Activated B cell treated with CpG ODN at 0.5 μM for 24 hours (primary cell): ENCODE measurements at regions not wholly inside any gene's neighbourhood (a gene's known extent, or its start where the extent isn't known, plus 50 kb on each side); places are given as distances from the start of the nearest gene placed in this dataset.

Experiments used
- ATAC-seq: fragments of 200-7000 bp; cut with Tn5 transposase; one replicate; pipeline ENCODE4 v1.10.0; 2021; ENCODE audit warnings: low read depth, mild to moderate bottlenecking, moderate library complexity
- CTCF ChIA-PET: fragments of 350-600 bp; sonication (Branson Sonifier 250); formaldehyde crosslinking; loops from one replicate; lab custom pipeline; 2021; ENCODE audit warnings: antibody characterized with exemption; lab: Charles Lee
- POLR2A ChIA-PET: fragments of 350-600 bp; sonication (Branson Sonifier 250); formaldehyde crosslinking; loops from one replicate; lab custom pipeline; 2021; ENCODE audit warnings: antibody characterized with exemption; lab: Charles Lee
- DNase-seq: peaks from one replicate; pipeline ENCODE4 v3.0.0; 2022
- H3K27ac Mint-ChIP-seq: one replicate; pipeline ENCODE4 v1.8.0; 2020; ENCODE audit warnings: mixed read lengths
- H3K27me3 Mint-ChIP-seq: one replicate; pipeline ENCODE4 v1.8.0; 2021; ENCODE audit warnings: mixed read lengths
- H3K36me3 Mint-ChIP-seq: one replicate; pipeline ENCODE4 v1.8.0; 2021; ENCODE audit warnings: low read depth, mixed read lengths
- H3K4me1 Mint-ChIP-seq: one replicate; pipeline ENCODE4 v1.8.0; 2021; ENCODE audit warnings: mixed read lengths
- H3K4me3 Mint-ChIP-seq: one replicate; pipeline ENCODE4 v1.8.0; 2020; ENCODE audit warnings: mild to moderate bottlenecking, mixed read lengths
- H3K9me3 Mint-ChIP-seq: one replicate; pipeline ENCODE4 v1.8.0; 2020; ENCODE audit warnings: mixed read lengths
- intact Hi-C: fragments of 100-400 bp; cut with micrococcal nuclease; formaldehyde crosslinking; loops from one replicate; pipeline ENCODE4 v1.15.1; 2024
- TF ChIP-seq, protein P1 (sequence below): fragments of 200-600 bp; IDR thresholded peaks from one replicate; pipeline ENCODE4 v1.8.0; 2022; ENCODE audit warnings: antibody characterized with exemption, mild to moderate bottlenecking

DNA sequence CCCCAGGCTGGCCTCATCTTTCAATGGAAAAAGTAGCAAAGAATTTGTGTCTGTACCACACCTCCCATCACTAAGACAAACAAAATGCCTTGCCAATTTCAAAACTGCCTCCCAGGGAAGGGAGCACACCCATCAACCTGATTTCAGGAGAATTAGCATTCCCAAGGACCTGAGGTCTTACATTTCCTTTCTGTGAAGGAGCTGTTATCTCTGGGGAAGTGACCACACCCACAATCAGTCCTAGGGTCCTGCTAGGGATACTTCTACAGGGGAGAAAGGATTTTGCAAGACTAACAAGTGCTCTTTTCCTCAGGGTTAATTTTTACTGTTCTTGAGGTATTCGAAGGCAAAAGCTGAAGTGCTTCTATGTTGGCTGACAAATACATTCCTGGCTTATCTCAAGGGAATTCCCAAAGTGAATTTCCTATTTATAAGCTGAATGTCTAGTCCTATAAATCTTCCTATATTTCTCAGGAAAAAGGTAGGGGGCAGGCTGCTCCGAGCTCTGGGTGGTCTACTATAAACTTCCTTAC is 97.4 kb upstream of the ITGA1 start:
- Mint-ChIP-seq H3K9me3 (no peaks in the 10 kb centered on the region), H3K36me3 (no peaks in the 10 kb centered on the region), H3K4me3 (no peak overlapping the region), H3K4me1 (no peaks in the 10 kb centered on the region), H3K27me3 (peaks cover 4% of the 10 kb centered on the region), H3K27ac (no peak overlapping the region)
- no peak for ATAC-seq
- CTCF ChIA-PET, result interaction anchor here (1.6 kb wide), 1 partner anchor 225 kb away, joined by 8 read pairs; no protein-coding TSS in a partner anchor
- intact Hi-C loops, result loop anchor here (10.0 kb wide), 1 partner anchor 404 kb away; no protein-coding TSS in a partner anchor
- no peak for DNase-seq
- TF ChIP-seq, protein P1, sequence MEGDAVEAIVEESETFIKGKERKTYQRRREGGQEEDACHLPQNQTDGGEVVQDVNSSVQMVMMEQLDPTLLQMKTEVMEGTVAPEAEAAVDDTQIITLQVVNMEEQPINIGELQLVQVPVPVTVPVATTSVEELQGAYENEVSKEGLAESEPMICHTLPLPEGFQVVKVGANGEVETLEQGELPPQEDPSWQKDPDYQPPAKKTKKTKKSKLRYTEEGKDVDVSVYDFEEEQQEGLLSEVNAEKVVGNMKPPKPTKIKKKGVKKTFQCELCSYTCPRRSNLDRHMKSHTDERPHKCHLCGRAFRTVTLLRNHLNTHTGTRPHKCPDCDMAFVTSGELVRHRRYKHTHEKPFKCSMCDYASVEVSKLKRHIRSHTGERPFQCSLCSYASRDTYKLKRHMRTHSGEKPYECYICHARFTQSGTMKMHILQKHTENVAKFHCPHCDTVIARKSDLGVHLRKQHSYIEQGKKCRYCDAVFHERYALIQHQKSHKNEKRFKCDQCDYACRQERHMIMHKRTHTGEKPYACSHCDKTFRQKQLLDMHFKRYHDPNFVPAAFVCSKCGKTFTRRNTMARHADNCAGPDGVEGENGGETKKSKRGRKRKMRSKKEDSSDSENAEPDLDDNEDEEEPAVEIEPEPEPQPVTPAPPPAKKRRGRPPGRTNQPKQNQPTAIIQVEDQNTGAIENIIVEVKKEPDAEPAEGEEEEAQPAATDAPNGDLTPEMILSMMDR, result no peak
- POLR2A ChIA-PET, result no interaction called here

DNA sequence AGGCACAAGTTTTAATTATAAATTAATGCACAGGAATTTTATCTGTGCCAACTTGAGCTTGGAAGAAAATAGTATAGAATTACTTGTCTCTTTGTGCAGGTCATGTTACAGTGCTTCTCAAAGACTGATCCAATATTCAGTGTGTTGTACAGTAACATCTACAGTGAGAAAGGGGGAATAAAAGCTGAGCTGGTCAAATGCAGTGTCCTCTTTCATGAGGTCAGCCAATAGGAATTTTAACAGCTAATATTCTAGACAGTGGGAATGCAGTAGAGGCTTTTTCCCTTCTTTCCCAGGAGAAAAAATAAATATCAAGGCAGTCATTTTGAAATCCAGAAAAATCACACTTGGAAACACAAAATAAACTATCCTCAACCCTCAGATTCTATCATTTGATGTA is 95.7 kb upstream of the ITGA1 start:
- no peaks in the 10 kb centered on the region for H3K4me1 Mint-ChIP-seq
- no peaks in the 10 kb centered on the region for H3K36me3 Mint-ChIP-seq
- ATAC-seq, result no peak
- peaks cover 4% of the 10 kb centered on the region for H3K27me3 Mint-ChIP-seq
- no peak overlapping the region for H3K4me3 Mint-ChIP-seq
- intact Hi-C loops, result loop anchor here (10.0 kb wide), 1 partner anchor 403 kb away; no protein-coding TSS in a partner anchor
- DNase-seq, result no peak
- ChIA-PET CTCF (no interaction called here), POLR2A (no interaction called here)
- no peaks in the 10 kb centered on the region for H3K9me3 Mint-ChIP-seq
- H3K27ac Mint-ChIP-seq, result no peak overlapping the region
- TF ChIP-seq, protein P1, result no peak

DNA sequence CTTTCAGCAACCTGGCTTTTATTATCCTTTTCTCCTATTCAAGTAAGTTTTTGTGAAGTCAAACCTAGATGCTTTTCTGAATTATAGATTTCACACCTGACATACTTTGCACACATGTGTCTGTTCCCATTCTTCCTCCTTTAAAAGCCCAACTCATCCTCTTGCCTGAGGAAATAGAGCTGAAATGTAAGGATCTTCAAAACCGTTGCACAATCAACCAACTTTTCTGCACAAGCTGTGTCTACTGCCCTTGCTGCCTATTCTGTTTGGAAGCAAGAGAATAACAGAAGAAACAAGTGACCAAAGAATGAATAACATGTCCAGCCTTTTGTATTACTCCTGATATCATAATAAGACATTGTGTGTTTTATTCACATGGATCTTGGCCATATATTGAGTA is 95.1 kb upstream of the ITGA1 start:
- no peak for DNase-seq
- intact Hi-C loops, result loop anchor here (1.0 to 10.0 kb wide), 2 partner anchors 223 to 402 kb away; no protein-coding TSS in a partner anchor
- ChIA-PET POLR2A (no interaction called here), CTCF (interaction anchor here (1.0 to 1.7 kb wide), 4 partner anchors 95 to 224 kb away, joined by 3 to 9 read pairs (median 4); partner anchors contain the start of genes ITGA1 and PELO)
- no peak for ATAC-seq
- Mint-ChIP-seq H3K27me3 (peaks cover 4% of the 10 kb centered on the region), H3K4me1 (no peaks in the 10 kb centered on the region), H3K4me3 (no peak overlapping the region), H3K27ac (no peak overlapping the region), H3K36me3 (no peaks in the 10 kb centered on the region), H3K9me3 (no peaks in the 10 kb centered on the region)
- TF ChIP-seq, protein P1, result no peak

DNA sequence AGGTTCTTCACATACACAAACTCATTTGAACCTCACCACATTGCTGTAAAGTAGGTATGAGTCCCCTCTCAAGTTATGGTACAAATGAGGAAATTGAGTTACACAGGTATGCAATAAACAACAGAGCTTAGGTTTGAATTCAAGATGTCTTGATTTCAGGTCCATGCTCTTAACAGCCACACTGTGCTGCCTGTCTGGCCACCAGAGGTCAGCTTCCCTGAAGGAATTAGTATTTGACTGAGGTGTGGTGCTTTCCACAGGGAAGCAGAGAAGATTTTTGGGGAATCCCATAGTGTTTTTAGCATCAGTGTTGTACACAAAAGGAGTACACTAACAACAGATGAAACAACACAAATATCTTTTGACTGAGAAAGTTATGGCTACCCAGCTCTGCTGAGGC is 94.4 kb upstream of the ITGA1 start:
- Mint-ChIP-seq H3K4me3 (no peak overlapping the region), H3K9me3 (no peaks in the 10 kb centered on the region), H3K27me3 (peaks cover 4% of the 10 kb centered on the region), H3K36me3 (no peaks in the 10 kb centered on the region), H3K4me1 (no peaks in the 10 kb centered on the region), H3K27ac (no peak overlapping the region)
- ChIA-PET CTCF (interaction anchor here (0.7 to 1.7 kb wide), 5 partner anchors 12 to 224 kb away, joined by 3 to 9 read pairs (median 3); partner anchors contain the start of genes ITGA1 and PELO), POLR2A (no interaction called here)
- DNase-seq, result no peak
- ATAC-seq, result no peak
- TF ChIP-seq, protein P1, result no peak
- intact Hi-C loops, result loop anchor here (1.0 to 10.0 kb wide), 2 partner anchors 222 to 402 kb away; no protein-coding TSS in a partner anchor

DNA sequence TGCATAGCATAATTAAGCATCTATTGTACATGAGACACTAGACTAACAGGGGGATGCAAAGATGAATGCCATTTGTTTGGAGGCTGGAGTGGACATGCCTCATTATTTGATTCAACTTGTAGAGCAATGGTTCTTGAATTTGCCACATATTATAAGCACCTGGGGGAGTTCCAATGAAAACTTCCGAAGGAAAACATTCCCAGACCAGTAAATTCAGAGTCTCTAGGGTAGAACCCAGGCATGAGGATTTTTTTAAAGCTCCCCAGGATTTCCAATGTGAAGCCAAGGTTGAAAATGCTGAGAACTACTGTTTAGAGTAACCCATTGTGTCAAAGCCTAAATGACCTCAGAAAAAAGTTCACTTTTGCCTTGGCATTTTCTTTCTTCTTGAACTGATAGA is 93.9 kb upstream of the ITGA1 start:
- CTCF ChIA-PET, result interaction anchor here (0.7 to 1.7 kb wide), 4 partner anchors 12 to 223 kb away, joined by 3 to 9 read pairs (median 4); no protein-coding TSS in a partner anchor
- TF ChIP-seq, protein P1, result no peak
- Mint-ChIP-seq H3K9me3 (no peaks in the 10 kb centered on the region), H3K27me3 (peaks cover 4% of the 10 kb centered on the region), H3K4me3 (no peak overlapping the region), H3K36me3 (no peaks in the 10 kb centered on the region), H3K27ac (no peak overlapping the region), H3K4me1 (no peaks in the 10 kb centered on the region)
- no peak for ATAC-seq
- intact Hi-C loops, result loop anchor here (1.0 to 10.0 kb wide), 2 partner anchors 221 to 401 kb away; no protein-coding TSS in a partner anchor
- POLR2A ChIA-PET, result no interaction called here
- no peak for DNase-seq
